ENCODE measurements at regions not wholly inside any gene's neighbourhood (a gene's known extent, or its start where the extent isn't known, plus 50 kb on each side); places are given as distances from the start of the nearest gene placed in this dataset.
A peak's percentile ranks its signal among the peaks of the same experiment; 100 is the strongest.

- 84% methylated on average over 3 of the region's 3 CpGs for WGBS
- H3K27ac ChIP-seq (ENCODE audit: low read depth, low read length) = peak overlapping the region; percentile 16; the same call in 1 of the 2 replicates
These were observed 83.9 kb upstream of the DCBLD2 start for GRCh38 chr3:98985431-98985830.

GRCh38 chr3:98984024-98984423 lies 82.5 kb upstream of the DCBLD2 start:
- Histone ChIP-seq H3K27ac (ENCODE audit: low read depth, low read length) (no peak overlapping the region), H3K4me3 (ENCODE audit: low read length) (no peak overlapping the region), H3K9me3 (ENCODE audit: insufficient read depth, low read depth, low read length) (no peaks in the 10 kb centered on the region), H3K36me3 (ENCODE audit: insufficient read depth, low read length) (no peaks in the 10 kb centered on the region), H3K9ac (ENCODE audit: low read depth, low read length) (no peak overlapping the region), H3K4me1 (ENCODE audit: insufficient read depth, low read length) (peaks cover 26% of the 10 kb centered on the region), H3K27me3 (ENCODE audit: insufficient read depth, low read length) (no peaks in the 10 kb centered on the region)
- 86% methylated on average over 1 of the region's 1 CpG for WGBS

More at GRCh38 chr3:98985431-98985830, 83.9 kb upstream of the DCBLD2 start:
- H3K9ac ChIP-seq (ENCODE audit: low read depth, low read length) = no peak overlapping the region
- no peaks in the 10 kb centered on the region for H3K27me3 ChIP-seq (ENCODE audit: insufficient read depth, low read length)
- peaks cover 26% of the 10 kb centered on the region for H3K4me1 ChIP-seq (ENCODE audit: insufficient read depth, low read length)
- H3K9me3 ChIP-seq (ENCODE audit: insufficient read depth, low read depth, low read length) = no peaks in the 10 kb centered on the region
- H3K4me3 ChIP-seq (ENCODE audit: low read length) = no peak overlapping the region
- H3K36me3 ChIP-seq (ENCODE audit: insufficient read depth, low read length) = no peaks in the 10 kb centered on the region

GRCh38 chr3:98982351-98982750 lies 80.9 kb upstream of the DCBLD2 start:
- no peak overlapping the region for H3K27ac ChIP-seq (ENCODE audit: low read depth, low read length)
- WGBS = 91% methylated on average over 2 of the region's 2 CpGs
- no peaks in the 10 kb centered on the region for H3K9me3 ChIP-seq (ENCODE audit: insufficient read depth, low read depth, low read length)
- no peak overlapping the region for H3K9ac ChIP-seq (ENCODE audit: low read depth, low read length)
- H3K4me1 ChIP-seq (ENCODE audit: insufficient read depth, low read length) = peaks cover 26% of the 10 kb centered on the region
- H3K4me3 ChIP-seq (ENCODE audit: low read length) = no peak overlapping the region
- no peaks in the 10 kb centered on the region for H3K27me3 ChIP-seq (ENCODE audit: insufficient read depth, low read length)
- no peaks in the 10 kb centered on the region for H3K36me3 ChIP-seq (ENCODE audit: insufficient read depth, low read length)

GRCh38 chr3:98980915-98981596 lies 79.6 kb upstream of the DCBLD2 start:
- no peak overlapping the region for H3K27ac ChIP-seq (ENCODE audit: low read depth, low read length)
- whole genome bisulfite sequencing = 77% methylated on average over 2 of the region's 2 CpGs
- no peaks in the 10 kb centered on the region for H3K36me3 ChIP-seq (ENCODE audit: insufficient read depth, low read length)
- H3K4me3 ChIP-seq (ENCODE audit: low read length) = no peak overlapping the region
- peaks cover 21% of the 10 kb centered on the region for H3K4me1 ChIP-seq (ENCODE audit: insufficient read depth, low read length)
- no peaks in the 10 kb centered on the region for H3K27me3 ChIP-seq (ENCODE audit: insufficient read depth, low read length)
- H3K9me3 ChIP-seq (ENCODE audit: insufficient read depth, low read depth, low read length) = no peaks in the 10 kb centered on the region
- no peak overlapping the region for H3K9ac ChIP-seq (ENCODE audit: low read depth, low read length)

GRCh38 chr3:98979296-98979695 lies 77.8 kb upstream of the DCBLD2 start:
- no peak overlapping the region for H3K4me3 ChIP-seq (ENCODE audit: low read length)
- no peak overlapping the region for H3K27ac ChIP-seq (ENCODE audit: low read depth, low read length)
- no peak overlapping the region for H3K9ac ChIP-seq (ENCODE audit: low read depth, low read length)
- H3K27me3 ChIP-seq (ENCODE audit: insufficient read depth, low read length) = no peaks in the 10 kb centered on the region
- WGBS = no CpG with 5 or more reads among the region's 1 CpG
- H3K36me3 ChIP-seq (ENCODE audit: insufficient read depth, low read length) = no peaks in the 10 kb centered on the region
- H3K4me1 ChIP-seq (ENCODE audit: insufficient read depth, low read length) = peaks cover 7% of the 10 kb centered on the region; the same call in 1 of the 2 replicates
- H3K9me3 ChIP-seq (ENCODE audit: insufficient read depth, low read depth, low read length) = no peaks in the 10 kb centered on the region

GRCh38 chr3:98978068-98978811 lies 76.7 kb upstream of the DCBLD2 start:
- Histone ChIP-seq H3K4me3 (ENCODE audit: low read length) (no peak overlapping the region), H3K27me3 (ENCODE audit: insufficient read depth, low read length) (no peaks in the 10 kb centered on the region), H3K9me3 (ENCODE audit: insufficient read depth, low read depth, low read length) (no peaks in the 10 kb centered on the region), H3K9ac (ENCODE audit: low read depth, low read length) (no peak overlapping the region), H3K4me1 (ENCODE audit: insufficient read depth, low read length) (no peaks in the 10 kb centered on the region; the same call in 1 of the 2 replicates), H3K27ac (ENCODE audit: low read depth, low read length) (no peak overlapping the region), H3K36me3 (ENCODE audit: insufficient read depth, low read length) (no peaks in the 10 kb centered on the region)
- whole genome bisulfite sequencing = no CpG with 5 or more reads among the region's 3 CpGs

DNA sequence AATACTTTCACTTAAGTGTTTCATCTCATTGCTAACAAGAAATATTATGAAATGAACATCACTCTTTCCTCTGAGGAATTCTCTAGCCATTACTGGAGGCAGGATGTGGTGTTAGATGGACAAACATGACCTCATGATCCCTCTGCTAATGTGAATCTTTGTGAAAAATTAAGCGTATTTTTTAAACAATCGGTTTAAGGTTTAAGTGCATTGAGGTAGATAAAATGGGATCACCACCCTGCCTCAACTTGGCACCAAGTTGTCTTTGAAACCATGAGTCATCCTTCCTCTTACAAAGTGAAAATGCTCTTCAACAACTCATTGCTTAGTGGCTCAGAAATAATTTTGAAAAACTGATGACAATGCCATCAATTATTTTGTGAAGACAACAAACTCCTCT lies 76.0 kb upstream of the DCBLD2 start:
- no peaks in the 10 kb centered on the region for H3K36me3 ChIP-seq (ENCODE audit: insufficient read depth, low read length)
- H3K4me1 ChIP-seq (ENCODE audit: insufficient read depth, low read length) = no peaks in the 10 kb centered on the region; the same call in 1 of the 2 replicates
- H3K4me3 ChIP-seq (ENCODE audit: low read length) = no peak overlapping the region
- no peaks in the 10 kb centered on the region for H3K27me3 ChIP-seq (ENCODE audit: insufficient read depth, low read length)
- WGBS = 86% methylated on average over 2 of the region's 2 CpGs
- H3K27ac ChIP-seq (ENCODE audit: low read depth, low read length) = no peak overlapping the region
- H3K9ac ChIP-seq (ENCODE audit: low read depth, low read length) = no peak overlapping the region
- no peaks in the 10 kb centered on the region for H3K9me3 ChIP-seq (ENCODE audit: insufficient read depth, low read depth, low read length)

- Histone ChIP-seq H3K4me1 (ENCODE audit: insufficient read depth, low read length) (no peaks in the 10 kb centered on the region), H3K27ac (ENCODE audit: low read depth, low read length) (no peak overlapping the region)
These were observed 72.9 kb upstream of the DCBLD2 start for GRCh38 chr3:98974442-98974841.

DNA sequence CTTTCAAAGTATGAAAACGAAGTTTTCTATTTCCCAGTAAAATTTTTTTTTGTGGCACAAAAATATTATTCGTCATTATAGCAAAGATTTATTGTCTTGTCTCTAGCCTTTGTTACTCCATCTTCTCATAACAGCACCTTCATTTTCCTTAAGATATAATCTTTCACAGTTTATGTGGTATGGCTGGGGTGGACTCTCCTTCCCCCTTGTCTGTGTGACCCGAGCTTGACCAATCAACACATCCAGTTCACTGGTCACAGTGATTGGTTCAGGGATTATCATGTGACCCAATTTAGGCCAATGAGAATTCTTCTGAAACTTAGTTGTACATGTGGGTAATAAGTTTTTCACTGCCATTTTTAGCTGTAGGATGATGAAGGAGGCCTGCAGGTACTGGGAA lies 71.2 kb upstream of the DCBLD2 start:
- WGBS = 100% methylated on average over 2 of the region's 3 CpGs
- no peaks in the 10 kb centered on the region for H3K4me1 ChIP-seq (ENCODE audit: insufficient read depth, low read length)

More at GRCh38 chr3:98974442-98974841, 72.9 kb upstream of the DCBLD2 start:
- Histone ChIP-seq H3K4me3 (ENCODE audit: low read length) (no peak overlapping the region), H3K27me3 (ENCODE audit: insufficient read depth, low read length) (no peaks in the 10 kb centered on the region), H3K9me3 (ENCODE audit: insufficient read depth, low read depth, low read length) (no peaks in the 10 kb centered on the region), H3K36me3 (ENCODE audit: insufficient read depth, low read length) (no peaks in the 10 kb centered on the region), H3K9ac (ENCODE audit: low read depth, low read length) (no peak overlapping the region)

GRCh38 chr3:98972155-98972554 lies 70.7 kb upstream of the DCBLD2 start:
- Histone ChIP-seq H3K27ac (ENCODE audit: low read depth, low read length) (no peak overlapping the region), H3K4me3 (ENCODE audit: low read length) (no peak overlapping the region), H3K27me3 (ENCODE audit: insufficient read depth, low read length) (no peaks in the 10 kb centered on the region), H3K4me1 (ENCODE audit: insufficient read depth, low read length) (no peaks in the 10 kb centered on the region), H3K9me3 (ENCODE audit: insufficient read depth, low read depth, low read length) (no peaks in the 10 kb centered on the region), H3K9ac (ENCODE audit: low read depth, low read length) (no peak overlapping the region), H3K36me3 (ENCODE audit: insufficient read depth, low read length) (no peaks in the 10 kb centered on the region)
- WGBS = 89% methylated on average over 1 of the region's 2 CpGs

More for the DNA sequence above, 71.2 kb upstream of the DCBLD2 start:
- Histone ChIP-seq H3K27ac (ENCODE audit: low read depth, low read length) (no peak overlapping the region), H3K27me3 (ENCODE audit: insufficient read depth, low read length) (no peaks in the 10 kb centered on the region), H3K9me3 (ENCODE audit: insufficient read depth, low read depth, low read length) (no peaks in the 10 kb centered on the region), H3K9ac (ENCODE audit: low read depth, low read length) (no peak overlapping the region), H3K4me3 (ENCODE audit: low read length) (no peak overlapping the region), H3K36me3 (ENCODE audit: insufficient read depth, low read length) (no peaks in the 10 kb centered on the region)

GRCh38 chr3:98971169-98971681 lies 69.7 kb upstream of the DCBLD2 start:
- H3K4me3 ChIP-seq (ENCODE audit: low read length) = no peak overlapping the region
- H3K27me3 ChIP-seq (ENCODE audit: insufficient read depth, low read length) = no peaks in the 10 kb centered on the region
- 80% methylated on average over 1 of the region's 1 CpG for WGBS
- H3K27ac ChIP-seq (ENCODE audit: low read depth, low read length) = no peak overlapping the region
- no peaks in the 10 kb centered on the region for H3K4me1 ChIP-seq (ENCODE audit: insufficient read depth, low read length)
- H3K9ac ChIP-seq (ENCODE audit: low read depth, low read length) = no peak overlapping the region
- H3K36me3 ChIP-seq (ENCODE audit: insufficient read depth, low read length) = no peaks in the 10 kb centered on the region
- no peaks in the 10 kb centered on the region for H3K9me3 ChIP-seq (ENCODE audit: insufficient read depth, low read depth, low read length)

Measured in HUES64 (cell line).